A673 (cell line): ENCODE measurements at regions not wholly inside any gene's neighbourhood (a gene's known extent, or its start where the extent isn't known, plus 50 kb on each side); places are given as distances from the start of the nearest gene placed in this dataset.

Source experiments
- BruUV-seq: library from RNA; stranded (reverse); fragments of 400-500 nt; replicated peaks from 2 replicates; lab custom pipeline; 2021; lab: Mats Ljungman, UMichigan
- CTCF ChIA-PET: fragments of 300-600 bp; sonication (Branson Sonifier 250); formaldehyde crosslinking; loops from one replicate; lab custom pipeline; 2022; ENCODE audit warnings: antibody characterized with exemption; lab: Charles Lee
- POLR2A ChIA-PET: fragments of 300-600 bp; sonication (Branson Sonifier 250); formaldehyde crosslinking; loops from one replicate; lab custom pipeline; 2022; ENCODE audit warnings: antibody characterized with exemption; ENCODE audit not compliant: low non-redundant PET; lab: Charles Lee
- DNase-seq: peaks from one replicate; pipeline ENCODE4 v3.0.0-alpha.2; 2015; ENCODE audit warnings: low spot score
- H3K27ac ChIP-seq: fragments of 200-600 bp; sonication (generic); 2 replicates; pipeline ENCODE4 v1.5.1; 2016; ENCODE audit warnings: mixed run types, low read depth, mild to moderate bottlenecking, mixed read lengths, antibody characterized with exemption, low read length; ENCODE audit not compliant: poor library complexity, severe bottlenecking
- H3K27me3 ChIP-seq: fragments of 200-600 bp; sonication (generic); replicated peaks from 2 replicates; pipeline ENCODE4 v1.6.1; 2017; ENCODE audit warnings: mixed run types, low read depth, mild to moderate bottlenecking, mixed read lengths, antibody characterized with exemption, low read length; ENCODE audit not compliant: insufficient read depth, poor library complexity
- H3K36me3 ChIP-seq: fragments of 200-600 bp; sonication (generic); 2 replicates; pipeline ENCODE4 v1.6.1; 2016; ENCODE audit warnings: mixed run types, mild to moderate bottlenecking, mixed read lengths, antibody characterized with exemption, low read length; ENCODE audit not compliant: insufficient read depth, poor library complexity, severe bottlenecking
- H3K4me1 ChIP-seq: fragments of 200-600 bp; sonication (generic); 2 replicates; pipeline ENCODE4 v1.6.1; 2017; ENCODE audit warnings: mixed run types, mild to moderate bottlenecking, mixed read lengths, antibody characterized with exemption, low read length; ENCODE audit not compliant: insufficient read depth, poor library complexity, severe bottlenecking
- H3K4me3 ChIP-seq: fragments of 200-600 bp; sonication (generic); 2 replicates; pipeline ENCODE4 v1.5.1; 2016; ENCODE audit warnings: low read depth, mixed run types, mild to moderate bottlenecking, mixed read lengths, low read length; ENCODE audit not compliant: poor library complexity, severe bottlenecking
- H3K9me3 ChIP-seq: fragments of 200-600 bp; sonication (generic); 2 replicates; pipeline ENCODE4 v1.6.1; 2016; ENCODE audit warnings: mixed run types, low read depth, mild to moderate bottlenecking, mixed read lengths, antibody characterized with exemption, low read length; ENCODE audit not compliant: poor library complexity, severe bottlenecking
- EZH2 ChIP-seq: fragments of 200-600 bp; sonication (generic); IDR thresholded peaks from 2 replicates; pipeline ENCODE4 v1.6.1; 2017; ENCODE audit warnings: borderline replicate concordance, low read depth, mild to moderate bottlenecking, mixed read lengths, antibody characterized with exemption, low read length; ENCODE audit not compliant: poor library complexity, severe bottlenecking
- intact Hi-C: fragments of 100-400 bp; cut with micrococcal nuclease; formaldehyde crosslinking; loops from one replicate; pipeline ENCODE4 v1.10.0; 2022; ENCODE audit not compliant: unreplicated experiment
- TF ChIP-seq, protein P1 (sequence below): fragments of 300-800, 200-600 bp; sonication (generic); conservative IDR thresholded peaks from 2 replicates; pipeline ENCODE4 v1.5.1; 2017; ENCODE audit warnings: low read depth, mild to moderate bottlenecking, antibody characterized with exemption, low read length, moderate library complexity, mixed read lengths

DNA sequence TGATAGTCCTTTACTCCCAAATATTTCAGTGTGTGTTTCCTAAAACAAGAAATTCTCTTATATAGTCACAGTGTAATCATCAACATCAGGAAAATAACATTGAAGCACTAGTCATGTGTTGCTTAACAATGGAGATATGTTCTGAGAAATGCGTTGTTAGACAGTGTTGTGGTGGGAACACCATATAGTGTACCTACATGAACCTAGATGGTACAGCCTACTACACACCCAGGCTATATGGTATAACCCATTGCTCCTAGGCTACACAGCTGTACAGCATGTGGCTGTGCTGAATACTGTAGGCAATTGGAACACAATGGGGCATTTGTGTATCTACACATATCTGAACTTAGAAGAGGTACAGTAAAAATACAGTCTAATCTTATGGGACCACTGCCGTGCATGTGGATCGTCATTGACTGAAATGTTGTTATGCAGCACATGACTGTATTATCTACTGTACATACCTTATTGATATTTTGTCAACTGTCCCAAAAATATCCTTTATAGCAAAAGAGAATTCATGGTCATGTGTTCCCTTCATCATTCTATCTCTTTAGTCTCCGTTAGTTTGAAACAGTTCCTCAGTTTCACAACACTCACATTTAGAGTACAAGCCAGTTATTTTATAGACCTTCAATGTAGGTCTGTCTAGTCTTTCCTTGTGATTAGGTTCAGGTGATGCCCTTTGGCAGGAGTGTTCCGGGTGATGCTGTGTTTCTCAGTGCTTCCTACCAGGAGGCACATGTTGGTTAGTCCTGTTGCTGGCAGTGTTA, 109.7 kb downstream of the SLC25A47 start:
- BruUV-seq, result no TSS peak
- Histone ChIP-seq H3K9me3 (no peaks in the 10 kb centered on the region), H3K27me3 (no peaks in the 10 kb centered on the region), H3K4me1 (peaks cover 11% of the 10 kb centered on the region), H3K4me3 (no peak overlapping the region), H3K36me3 (no peaks in the 10 kb centered on the region), H3K27ac (no peak overlapping the region)
- DNase-seq, result no peak
- intact Hi-C loops, result no loop called here
- no peak for TF ChIP-seq EZH2
- TF ChIP-seq, protein P1, sequence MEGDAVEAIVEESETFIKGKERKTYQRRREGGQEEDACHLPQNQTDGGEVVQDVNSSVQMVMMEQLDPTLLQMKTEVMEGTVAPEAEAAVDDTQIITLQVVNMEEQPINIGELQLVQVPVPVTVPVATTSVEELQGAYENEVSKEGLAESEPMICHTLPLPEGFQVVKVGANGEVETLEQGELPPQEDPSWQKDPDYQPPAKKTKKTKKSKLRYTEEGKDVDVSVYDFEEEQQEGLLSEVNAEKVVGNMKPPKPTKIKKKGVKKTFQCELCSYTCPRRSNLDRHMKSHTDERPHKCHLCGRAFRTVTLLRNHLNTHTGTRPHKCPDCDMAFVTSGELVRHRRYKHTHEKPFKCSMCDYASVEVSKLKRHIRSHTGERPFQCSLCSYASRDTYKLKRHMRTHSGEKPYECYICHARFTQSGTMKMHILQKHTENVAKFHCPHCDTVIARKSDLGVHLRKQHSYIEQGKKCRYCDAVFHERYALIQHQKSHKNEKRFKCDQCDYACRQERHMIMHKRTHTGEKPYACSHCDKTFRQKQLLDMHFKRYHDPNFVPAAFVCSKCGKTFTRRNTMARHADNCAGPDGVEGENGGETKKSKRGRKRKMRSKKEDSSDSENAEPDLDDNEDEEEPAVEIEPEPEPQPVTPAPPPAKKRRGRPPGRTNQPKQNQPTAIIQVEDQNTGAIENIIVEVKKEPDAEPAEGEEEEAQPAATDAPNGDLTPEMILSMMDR, result no peak
- ChIA-PET CTCF (no interaction called here), POLR2A (no interaction called here)

DNA sequence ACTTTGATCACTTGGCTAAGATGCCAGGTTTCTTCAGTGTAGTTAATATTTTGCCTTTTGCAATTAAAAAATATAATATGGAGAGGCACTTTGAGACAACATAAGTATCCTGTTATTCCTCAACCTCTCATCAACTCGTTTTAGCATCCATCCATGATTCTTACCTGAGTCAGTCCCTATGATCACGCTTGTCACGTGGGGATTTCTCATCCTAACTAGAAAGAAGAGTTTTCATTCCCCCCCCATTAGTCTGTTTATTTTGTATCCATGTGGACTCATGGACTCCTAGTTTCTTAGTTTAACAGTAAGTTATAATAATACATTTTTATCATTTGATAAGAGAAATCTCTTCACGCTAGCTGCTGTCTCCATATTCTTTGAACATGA, 110.3 kb downstream of the SLC25A47 start:
- no peaks in the 10 kb centered on the region for H3K27me3 ChIP-seq
- no peaks in the 10 kb centered on the region for H3K36me3 ChIP-seq
- H3K4me3 ChIP-seq, result no peak overlapping the region
- DNase-seq, result no peak
- TF ChIP-seq, protein P1, result no peak
- no peak for TF ChIP-seq EZH2
- no peaks in the 10 kb centered on the region for H3K9me3 ChIP-seq
- POLR2A ChIA-PET, result no interaction called here
- intact Hi-C loops, result no loop called here
- H3K4me1 ChIP-seq, result peaks cover 16% of the 10 kb centered on the region
- no peak overlapping the region for H3K27ac ChIP-seq
- CTCF ChIA-PET, result no interaction called here
- BruUV-seq, result no TSS peak

- ChIA-PET POLR2A (no interaction called here), CTCF (no interaction called here)
- Histone ChIP-seq H3K9me3 (no peaks in the 10 kb centered on the region), H3K4me1 (peaks cover 16% of the 10 kb centered on the region), H3K27ac (no peak overlapping the region), H3K27me3 (no peaks in the 10 kb centered on the region), H3K36me3 (no peaks in the 10 kb centered on the region), H3K4me3 (no peak overlapping the region)
- TF ChIP-seq EZH2, result no peak
- TF ChIP-seq, protein P1, result no peak
- intact Hi-C loops, result no loop called here
- DNase-seq, result no peak
- no TSS peak for BruUV-seq
These were observed 111.0 kb downstream of the SLC25A47 start for GRCh38 chr14:100434033-100434601.
